ENCODE measurements at regions not wholly inside any gene's neighbourhood (a gene's known extent, or its start where the extent isn't known, plus 50 kb on each side); places are given as distances from the start of the nearest gene placed in this dataset.

DNA sequence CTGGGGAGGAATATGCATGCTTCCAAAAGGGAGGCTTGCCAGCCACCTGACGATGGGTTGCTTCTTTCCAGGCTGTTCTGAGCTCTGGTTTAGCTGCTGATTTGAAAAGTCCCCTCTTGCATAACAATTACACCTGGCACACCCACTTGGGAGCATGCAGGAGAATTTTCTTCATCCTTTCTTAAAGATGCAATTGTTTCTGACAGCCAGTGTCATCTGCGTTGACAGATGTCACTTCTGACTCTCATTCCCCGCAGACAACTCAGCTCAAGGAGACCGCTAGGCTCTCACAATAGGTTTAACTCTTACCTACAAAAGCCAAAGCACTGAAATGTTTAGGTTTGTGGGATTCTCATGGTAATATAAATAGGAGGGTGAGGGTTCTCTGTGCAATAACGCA is 185.6 kb upstream of the SYNPR start:
- H2BK5ac ChIP-seq (ENCODE audit: low read depth, low read length, poor library complexity): no peak overlapping the region
- no peak overlapping the region for H3K18ac ChIP-seq (ENCODE audit: low read length)
- H3K79me2 ChIP-seq (ENCODE audit: control insufficient read depth, insufficient read depth, low read length, poor library complexity): no peaks in the 10 kb centered on the region
- H3K27me3 ChIP-seq (ENCODE audit: insufficient read depth, low read length): no peaks in the 10 kb centered on the region
- no peak overlapping the region for H3K14ac ChIP-seq (ENCODE audit: low read length)
- no peak overlapping the region for H2BK120ac ChIP-seq (ENCODE audit: insufficient read depth, low read length, poor library complexity)
- no peak overlapping the region for H3K4me2 ChIP-seq (ENCODE audit: low read length)
- no peak overlapping the region for H3K4me3 ChIP-seq (ENCODE audit: low read depth, low read length)
- no peak overlapping the region for H2AK5ac ChIP-seq (ENCODE audit: low read length)
- no CpG with 5 or more reads among the region's 5 CpGs for WGBS (ENCODE audit: extremely low coverage, insufficient coverage, insufficient read length)
- H2BK12ac ChIP-seq (ENCODE audit: low read length): no peak overlapping the region
- H3K27ac ChIP-seq (ENCODE audit: low read depth, low read length): no peak overlapping the region
- H3K23ac ChIP-seq (ENCODE audit: low read length): no peak overlapping the region
- no peak overlapping the region for H3K9ac ChIP-seq (ENCODE audit: low read length)
- H2AFZ ChIP-seq (ENCODE audit: insufficient read depth, low read length, poor library complexity): no peak overlapping the region
- no peak for DNase-seq
- no peak overlapping the region for H4K8ac ChIP-seq (ENCODE audit: low read depth, low read length)
- no peaks in the 10 kb centered on the region for H3K79me1 ChIP-seq (ENCODE audit: low read length)
- H4K91ac ChIP-seq (ENCODE audit: low read depth, low read length): no peak overlapping the region
- no peaks in the 10 kb centered on the region for H3K4me1 ChIP-seq (ENCODE audit: control insufficient read depth in 1 of 2, insufficient read depth in 2 of 2, low read length in 2 of 2)
- H3K9me3 ChIP-seq (ENCODE audit: insufficient read depth, low read depth, low read length): no peaks in the 10 kb centered on the region
- H4K12ac ChIP-seq (ENCODE audit: low read depth, low read length): no peak overlapping the region
- H3K4ac ChIP-seq (ENCODE audit: low read depth, low read length): no peak overlapping the region
- no peaks in the 10 kb centered on the region for H3K36me3 ChIP-seq (ENCODE audit: control insufficient read depth in 1 of 2, insufficient read depth in 2 of 2, low read length in 2 of 2)

DNA sequence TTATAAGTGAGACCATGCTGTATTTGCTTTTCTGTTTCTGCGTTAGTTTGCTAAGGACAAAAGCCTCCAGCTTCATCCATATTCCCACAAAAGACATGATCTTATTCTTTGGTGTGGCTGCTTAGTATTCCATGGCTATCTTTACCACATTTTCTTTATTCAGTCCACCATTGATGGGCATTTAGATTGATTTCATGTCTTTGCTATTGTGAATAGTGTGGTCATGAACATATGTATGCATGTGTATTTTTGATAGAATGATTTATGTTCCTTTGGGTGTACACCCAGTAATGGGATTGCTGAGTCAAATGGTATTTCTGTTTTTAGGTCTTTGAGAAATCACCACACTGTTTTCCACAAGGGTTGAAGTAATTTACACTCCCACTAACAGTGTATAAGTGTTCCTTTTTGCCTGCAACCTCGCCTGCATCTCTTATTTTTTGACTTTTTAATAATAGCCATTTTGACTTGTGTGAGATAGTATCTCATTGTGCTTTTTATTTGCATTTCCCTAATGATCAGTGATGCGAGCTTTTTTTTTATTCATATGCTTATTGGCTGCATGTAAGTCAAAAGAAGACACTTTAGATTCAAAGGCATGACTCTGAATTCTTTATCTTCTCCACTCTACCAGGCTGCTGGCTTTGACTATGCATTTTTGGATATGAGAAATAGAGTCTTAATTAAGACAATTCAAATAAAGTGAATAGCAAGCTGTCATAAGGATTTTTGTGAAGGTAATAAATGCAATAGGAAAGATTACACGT is 183.3 kb upstream of the SYNPR start:
- DNase-seq: no peak
- H2AK5ac ChIP-seq (ENCODE audit: low read length): no peak overlapping the region
- H2BK12ac ChIP-seq (ENCODE audit: low read length): no peak overlapping the region
- H3K79me2 ChIP-seq (ENCODE audit: control insufficient read depth, insufficient read depth, low read length, poor library complexity): no peaks in the 10 kb centered on the region
- no peak overlapping the region for H3K23ac ChIP-seq (ENCODE audit: low read length)
- H2AFZ ChIP-seq (ENCODE audit: insufficient read depth, low read length, poor library complexity): no peak overlapping the region
- H2BK120ac ChIP-seq (ENCODE audit: insufficient read depth, low read length, poor library complexity): no peak overlapping the region
- no peaks in the 10 kb centered on the region for H3K36me3 ChIP-seq (ENCODE audit: control insufficient read depth in 1 of 2, insufficient read depth in 2 of 2, low read length in 2 of 2)
- no peak overlapping the region for H3K4ac ChIP-seq (ENCODE audit: low read depth, low read length)
- no peak overlapping the region for H3K27ac ChIP-seq (ENCODE audit: low read depth, low read length)
- H3K4me2 ChIP-seq (ENCODE audit: low read length): no peak overlapping the region
- no peak overlapping the region for H4K8ac ChIP-seq (ENCODE audit: low read depth, low read length)
- no peak overlapping the region for H4K12ac ChIP-seq (ENCODE audit: low read depth, low read length)
- no peak overlapping the region for H3K9ac ChIP-seq (ENCODE audit: low read length)
- no CpG with 5 or more reads among the region's 4 CpGs for WGBS (ENCODE audit: extremely low coverage, insufficient coverage, insufficient read length)
- no peak overlapping the region for H3K14ac ChIP-seq (ENCODE audit: low read length)
- no peak overlapping the region for H4K91ac ChIP-seq (ENCODE audit: low read depth, low read length)
- no peak overlapping the region for H3K18ac ChIP-seq (ENCODE audit: low read length)
- H3K4me3 ChIP-seq (ENCODE audit: low read depth, low read length): no peak overlapping the region
- no peaks in the 10 kb centered on the region for H3K4me1 ChIP-seq (ENCODE audit: control insufficient read depth in 1 of 2, insufficient read depth in 2 of 2, low read length in 2 of 2)
- no peaks in the 10 kb centered on the region for H3K9me3 ChIP-seq (ENCODE audit: insufficient read depth, low read depth, low read length)
- H2BK5ac ChIP-seq (ENCODE audit: low read depth, low read length, poor library complexity): no peak overlapping the region
- H3K27me3 ChIP-seq (ENCODE audit: insufficient read depth, low read length): no peaks in the 10 kb centered on the region
- no peaks in the 10 kb centered on the region for H3K79me1 ChIP-seq (ENCODE audit: low read length)

DNA sequence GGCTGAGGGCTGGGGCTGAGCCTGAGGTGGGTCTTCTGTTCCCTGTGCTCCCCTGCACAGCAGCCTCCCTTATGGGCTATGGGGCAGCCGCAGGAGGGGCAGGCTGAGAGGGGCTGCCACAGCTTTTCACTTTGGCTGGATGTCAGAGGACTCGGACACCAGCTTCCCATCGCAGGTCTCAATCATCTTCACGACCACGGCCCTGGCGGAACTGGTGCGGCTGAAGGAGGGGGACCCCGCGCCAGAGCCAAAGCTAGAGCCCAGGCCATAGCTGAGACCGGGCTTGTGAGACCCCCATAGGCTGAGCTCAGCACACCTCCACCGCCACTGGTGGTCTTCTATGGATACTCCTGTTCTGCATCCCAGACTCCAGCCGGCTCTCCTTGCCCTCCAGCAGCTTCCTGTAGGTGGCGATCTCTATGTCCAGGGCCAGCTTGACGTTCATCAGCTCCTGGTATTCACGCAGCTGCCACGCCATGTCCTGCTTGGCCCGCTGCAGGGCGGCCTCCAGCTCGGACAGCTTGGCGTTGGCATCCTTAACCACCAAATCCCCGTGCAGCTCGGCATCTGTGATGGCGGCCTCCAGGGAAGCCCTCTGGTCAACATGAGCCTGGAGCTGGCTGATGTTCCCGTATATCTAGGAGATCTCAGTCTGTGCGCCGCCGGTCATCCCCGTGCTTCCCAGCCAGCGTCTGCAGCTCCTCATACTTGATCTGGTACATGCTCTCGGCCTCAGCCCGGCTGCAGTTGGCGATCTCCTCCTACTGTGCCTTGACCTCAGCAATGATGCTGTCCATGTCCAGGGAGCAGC is 181.7 kb upstream of the SYNPR start:
- H2BK120ac ChIP-seq (ENCODE audit: insufficient read depth, low read length, poor library complexity): no peak overlapping the region
- H3K27me3 ChIP-seq (ENCODE audit: insufficient read depth, low read length): no peaks in the 10 kb centered on the region
- H2BK5ac ChIP-seq (ENCODE audit: low read depth, low read length, poor library complexity): no peak overlapping the region
- no peak overlapping the region for H3K23ac ChIP-seq (ENCODE audit: low read length)
- H2AK5ac ChIP-seq (ENCODE audit: low read length): no peak overlapping the region
- no peak for DNase-seq
- H3K4ac ChIP-seq (ENCODE audit: low read depth, low read length): no peak overlapping the region
- no peaks in the 10 kb centered on the region for H3K9me3 ChIP-seq (ENCODE audit: insufficient read depth, low read depth, low read length)
- H3K36me3 ChIP-seq (ENCODE audit: control insufficient read depth in 1 of 2, insufficient read depth in 2 of 2, low read length in 2 of 2): no peaks in the 10 kb centered on the region
- H3K4me2 ChIP-seq (ENCODE audit: low read length): no peak overlapping the region
- no peak overlapping the region for H3K9ac ChIP-seq (ENCODE audit: low read length)
- H3K27ac ChIP-seq (ENCODE audit: low read depth, low read length): no peak overlapping the region
- H3K79me2 ChIP-seq (ENCODE audit: control insufficient read depth, insufficient read depth, low read length, poor library complexity): no peaks in the 10 kb centered on the region
- no CpG with 5 or more reads among the region's 32 CpGs for WGBS (ENCODE audit: extremely low coverage, insufficient coverage, insufficient read length)
- no peak overlapping the region for H3K18ac ChIP-seq (ENCODE audit: low read length)
- no peak overlapping the region for H2BK12ac ChIP-seq (ENCODE audit: low read length)
- no peak overlapping the region for H4K8ac ChIP-seq (ENCODE audit: low read depth, low read length)
- no peaks in the 10 kb centered on the region for H3K79me1 ChIP-seq (ENCODE audit: low read length)
- H4K91ac ChIP-seq (ENCODE audit: low read depth, low read length): no peak overlapping the region
- no peak overlapping the region for H2AFZ ChIP-seq (ENCODE audit: insufficient read depth, low read length, poor library complexity)
- no peak overlapping the region for H3K4me3 ChIP-seq (ENCODE audit: low read depth, low read length)
- H3K4me1 ChIP-seq (ENCODE audit: control insufficient read depth in 1 of 2, insufficient read depth in 2 of 2, low read length in 2 of 2): no peaks in the 10 kb centered on the region
- H4K12ac ChIP-seq (ENCODE audit: low read depth, low read length): no peak overlapping the region
- H3K14ac ChIP-seq (ENCODE audit: low read length): no peak overlapping the region

DNA sequence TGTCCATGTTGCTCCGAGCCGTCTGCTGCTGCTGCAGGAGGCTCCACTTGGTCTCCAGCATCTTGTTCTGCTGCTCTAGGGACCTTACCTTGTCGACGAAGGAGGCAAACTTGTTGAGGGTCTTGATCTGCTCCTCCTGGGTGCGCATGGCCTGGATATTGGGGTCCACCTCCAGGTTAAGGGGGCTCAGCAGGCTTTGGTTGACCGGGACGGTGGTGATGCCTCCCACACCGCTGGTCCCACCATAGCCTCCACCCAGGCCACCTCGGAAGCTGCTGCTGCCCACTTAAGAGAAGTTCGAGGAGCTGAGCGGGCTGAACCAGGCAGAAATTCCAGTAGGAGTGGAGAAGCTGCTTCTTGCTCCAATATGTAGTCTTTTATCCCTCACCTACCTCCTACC is 180.7 kb upstream of the SYNPR start:
- no peak overlapping the region for H3K27ac ChIP-seq (ENCODE audit: low read depth, low read length)
- H2AFZ ChIP-seq (ENCODE audit: insufficient read depth, low read length, poor library complexity): no peak overlapping the region
- H3K9ac ChIP-seq (ENCODE audit: low read length): no peak overlapping the region
- no peaks in the 10 kb centered on the region for H3K27me3 ChIP-seq (ENCODE audit: insufficient read depth, low read length)
- no peak overlapping the region for H2BK5ac ChIP-seq (ENCODE audit: low read depth, low read length, poor library complexity)
- no peak overlapping the region for H3K4me2 ChIP-seq (ENCODE audit: low read length)
- no peak overlapping the region for H2BK120ac ChIP-seq (ENCODE audit: insufficient read depth, low read length, poor library complexity)
- no peak overlapping the region for H3K14ac ChIP-seq (ENCODE audit: low read length)
- no peak overlapping the region for H4K91ac ChIP-seq (ENCODE audit: low read depth, low read length)
- WGBS (ENCODE audit: extremely low coverage, insufficient coverage, insufficient read length): no CpG with 5 or more reads among the region's 11 CpGs
- no peak overlapping the region for H3K18ac ChIP-seq (ENCODE audit: low read length)
- no peak overlapping the region for H2BK12ac ChIP-seq (ENCODE audit: low read length)
- H4K8ac ChIP-seq (ENCODE audit: low read depth, low read length): no peak overlapping the region
- H3K23ac ChIP-seq (ENCODE audit: low read length): no peak overlapping the region
- H3K4ac ChIP-seq (ENCODE audit: low read depth, low read length): no peak overlapping the region
- no peaks in the 10 kb centered on the region for H3K79me2 ChIP-seq (ENCODE audit: control insufficient read depth, insufficient read depth, low read length, poor library complexity)
- H3K36me3 ChIP-seq (ENCODE audit: control insufficient read depth in 1 of 2, insufficient read depth in 2 of 2, low read length in 2 of 2): no peaks in the 10 kb centered on the region
- H4K12ac ChIP-seq (ENCODE audit: low read depth, low read length): no peak overlapping the region
- no peak for DNase-seq
- H3K4me1 ChIP-seq (ENCODE audit: control insufficient read depth in 1 of 2, insufficient read depth in 2 of 2, low read length in 2 of 2): no peaks in the 10 kb centered on the region
- H3K79me1 ChIP-seq (ENCODE audit: low read length): no peaks in the 10 kb centered on the region
- H3K9me3 ChIP-seq (ENCODE audit: insufficient read depth, low read depth, low read length): no peaks in the 10 kb centered on the region
- H3K4me3 ChIP-seq (ENCODE audit: low read depth, low read length): no peak overlapping the region
- no peak overlapping the region for H2AK5ac ChIP-seq (ENCODE audit: low read length)

All from trophoblast cell (in vitro differentiated cells and primary cell).